HG03064 (cell line): ENCODE measurements at regions not wholly inside any gene's neighbourhood (a gene's known extent, or its start where the extent isn't known, plus 50 kb on each side); places are given as distances from the start of the nearest gene placed in this dataset.
"Not testable (repeated sequence)": the region's sequence is repeated elsewhere in the genome, so short reads cannot be mapped to it uniquely, and the experiment has no call there.

Source experiments
- ATAC-seq: cut with Tn5 transposase; IDR thresholded peaks from one replicate; pipeline ENCODE4 v1.9.1; 2021; ENCODE audit warnings: low read depth; ENCODE audit not compliant: unreplicated experiment

DNA sequence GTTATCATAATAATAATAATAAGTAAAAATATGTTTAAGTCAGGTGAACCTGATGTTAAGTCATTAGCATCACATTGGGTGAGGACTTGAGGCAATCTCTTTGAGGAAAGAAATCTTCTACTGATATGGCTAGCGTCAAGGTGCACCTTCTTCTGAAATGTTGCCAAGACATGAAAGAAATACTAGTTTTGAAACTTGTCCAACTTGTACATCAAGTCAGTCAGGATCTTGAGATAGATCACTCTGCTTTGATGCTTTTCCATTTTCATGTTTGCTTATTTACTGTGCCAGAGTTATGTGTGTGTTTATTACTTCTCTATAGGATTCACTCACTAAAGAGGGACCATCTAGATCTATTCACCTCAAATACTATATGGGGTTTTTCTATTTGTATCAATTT, 90.0 kb upstream of the USP15 start:
- ATAC-seq = no peak

DNA sequence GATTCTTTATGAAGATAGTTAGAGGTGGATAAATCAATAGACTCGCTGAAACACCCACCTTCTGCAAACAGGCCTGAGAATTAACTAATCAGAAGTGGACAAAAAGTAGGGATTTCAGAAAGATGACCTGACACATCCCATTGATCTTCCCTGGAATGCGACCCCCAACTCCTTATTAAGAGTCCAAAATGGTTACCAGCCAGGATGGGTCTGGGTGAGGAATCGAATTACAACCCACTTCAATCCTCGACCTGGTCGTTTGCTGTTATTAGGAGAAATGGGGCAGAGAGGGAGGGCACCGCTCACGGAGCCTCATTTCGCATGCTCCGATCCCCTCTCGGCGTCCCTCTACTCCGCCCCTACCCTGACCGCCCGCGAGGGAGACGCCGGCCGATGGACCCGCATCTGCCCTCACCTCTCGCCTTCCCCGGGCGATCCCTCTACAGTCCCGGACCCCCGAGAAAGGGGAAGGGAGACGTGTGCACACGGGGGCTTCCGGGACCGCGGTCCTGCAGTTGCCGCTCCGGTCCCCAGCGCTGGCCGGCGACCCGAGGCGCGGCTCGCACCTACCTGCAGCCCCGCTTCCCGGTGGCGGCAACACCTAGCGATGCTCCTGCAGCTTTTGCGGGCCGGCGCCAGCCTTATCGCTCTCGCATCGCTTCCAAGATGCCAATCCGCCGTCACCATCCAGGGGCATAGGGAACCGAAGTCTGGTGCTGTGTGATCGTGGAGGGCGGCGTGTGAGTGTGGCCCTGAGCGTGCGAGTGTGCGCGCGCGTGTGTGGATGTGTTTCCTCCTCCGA, 69.3 kb upstream of the USP15 start:
- no peak for ATAC-seq

DNA sequence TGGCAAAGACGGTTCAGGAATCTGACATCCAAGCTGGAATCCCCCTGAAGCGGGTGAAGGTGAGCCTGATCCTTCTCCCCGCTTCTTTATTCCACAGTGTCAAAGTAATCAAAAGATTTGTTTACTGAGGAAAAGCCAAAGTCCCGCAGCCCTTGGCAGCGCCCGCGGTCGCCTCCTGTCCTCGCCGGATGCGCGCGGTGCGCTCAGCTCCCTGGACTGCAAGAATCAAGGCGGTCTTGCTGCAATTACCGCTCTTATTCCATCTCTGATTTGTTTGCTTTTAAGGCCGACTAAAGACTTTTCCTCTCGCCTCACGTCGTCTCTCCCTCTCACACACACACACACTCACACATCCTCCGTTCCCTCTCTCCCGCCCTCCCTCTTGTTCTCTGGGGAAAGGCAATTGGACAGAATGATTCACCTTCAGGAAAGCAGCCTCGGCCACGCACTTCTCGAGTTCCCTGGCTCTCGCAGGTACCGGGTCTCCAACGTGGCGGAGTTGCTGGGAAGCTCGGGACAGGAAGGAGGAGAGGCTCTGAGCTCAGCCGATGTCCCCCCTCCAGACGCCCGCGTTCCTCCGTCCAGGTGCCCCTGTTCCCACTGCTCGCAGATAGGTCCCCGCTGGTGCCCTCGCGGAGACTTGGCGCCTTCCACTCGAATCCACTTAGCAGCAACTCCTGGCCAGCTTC, 68.6 kb upstream of the USP15 start:
- no peak for ATAC-seq

DNA sequence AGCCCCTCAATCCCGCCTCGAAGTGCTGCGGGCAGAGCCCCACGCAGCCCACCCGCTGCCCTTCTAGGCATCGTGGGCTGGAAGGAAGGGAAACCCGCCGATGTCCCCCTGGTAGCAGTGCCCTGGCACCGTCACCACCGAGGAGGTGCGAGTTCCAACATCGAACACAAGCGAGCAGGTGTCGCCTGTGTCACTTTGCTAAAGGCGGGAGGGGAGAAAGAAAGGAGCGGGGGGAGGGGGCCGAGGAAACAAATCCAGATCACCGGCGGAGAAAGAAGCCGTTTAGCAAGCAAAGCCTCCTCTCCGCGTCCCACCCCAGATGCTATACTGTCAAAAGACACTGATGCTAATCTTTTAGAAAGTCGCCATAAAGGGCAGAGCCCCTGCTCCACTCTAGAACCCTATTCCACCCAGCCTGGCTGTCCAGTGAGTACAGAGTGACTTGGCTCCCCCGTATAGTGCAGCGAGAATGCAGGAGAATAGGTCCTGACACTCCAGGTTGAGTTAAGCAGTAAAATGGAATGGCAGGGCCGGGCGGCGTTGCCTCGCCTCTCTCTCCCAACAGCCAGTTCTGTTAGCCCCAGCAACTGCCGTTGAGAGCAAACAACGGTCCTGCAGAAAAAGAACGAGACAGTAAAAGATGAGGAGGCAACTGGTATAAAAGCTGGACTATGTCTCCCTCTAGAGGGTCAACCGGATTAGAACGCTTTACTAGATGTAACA, 67.9 kb upstream of the USP15 start:
- ATAC-seq = peak; percentile 95

DNA sequence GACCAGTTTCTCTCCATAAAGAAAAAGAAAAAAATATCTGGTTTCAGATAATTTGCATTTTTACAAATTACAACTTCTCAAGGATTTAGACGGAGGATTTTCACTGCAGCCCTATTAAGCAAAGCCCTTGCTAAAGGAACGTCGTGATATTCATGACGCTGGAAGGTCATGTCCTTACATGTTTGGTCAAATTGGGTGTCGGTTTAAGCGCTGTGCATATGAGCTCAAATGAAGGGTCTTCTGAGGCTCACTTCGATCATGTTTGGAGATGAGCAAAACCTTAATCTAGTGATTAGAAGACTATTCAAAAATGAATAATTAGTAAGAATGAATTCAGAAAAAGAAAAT, 67.3 kb upstream of the USP15 start:
- ATAC-seq = peak; percentile 28

DNA sequence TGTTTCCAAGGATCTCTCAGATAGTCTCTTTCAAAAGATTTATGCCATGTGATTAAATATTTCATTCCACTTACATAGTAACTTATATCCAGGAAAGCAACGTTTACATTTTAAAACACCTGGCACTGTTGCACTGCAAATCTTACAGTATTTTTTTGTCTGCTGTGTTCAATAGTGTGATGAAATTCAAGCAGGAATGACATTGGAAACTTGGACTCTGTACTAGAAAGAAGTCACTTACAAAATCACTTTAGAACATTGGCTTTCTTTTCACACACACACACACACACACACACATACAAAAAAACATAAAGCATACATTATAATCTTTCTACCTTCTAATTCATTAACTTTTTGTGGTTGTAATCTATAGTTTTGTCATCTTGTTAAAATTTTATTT, 66.2 kb upstream of the USP15 start:
- no peak for ATAC-seq

DNA sequence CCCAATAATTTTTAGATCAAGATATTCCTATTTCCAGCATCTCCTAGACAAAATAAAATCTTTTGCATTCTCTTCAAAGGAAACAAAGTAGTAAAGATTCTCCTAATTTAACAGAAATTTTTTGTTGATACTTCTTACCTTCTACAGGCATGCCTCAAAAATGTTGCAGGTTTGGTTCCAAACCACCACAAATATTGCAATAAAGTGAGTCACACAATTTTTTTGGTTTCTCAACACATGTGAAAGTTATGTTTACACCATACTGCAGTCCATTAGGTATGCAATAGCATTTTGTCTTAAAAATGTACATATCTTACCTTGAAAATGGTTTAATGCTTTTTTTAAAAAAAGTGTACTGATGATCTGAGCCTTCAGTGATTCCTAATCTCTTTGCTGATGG, 65.6 kb upstream of the USP15 start:
- ATAC-seq = no peak

DNA sequence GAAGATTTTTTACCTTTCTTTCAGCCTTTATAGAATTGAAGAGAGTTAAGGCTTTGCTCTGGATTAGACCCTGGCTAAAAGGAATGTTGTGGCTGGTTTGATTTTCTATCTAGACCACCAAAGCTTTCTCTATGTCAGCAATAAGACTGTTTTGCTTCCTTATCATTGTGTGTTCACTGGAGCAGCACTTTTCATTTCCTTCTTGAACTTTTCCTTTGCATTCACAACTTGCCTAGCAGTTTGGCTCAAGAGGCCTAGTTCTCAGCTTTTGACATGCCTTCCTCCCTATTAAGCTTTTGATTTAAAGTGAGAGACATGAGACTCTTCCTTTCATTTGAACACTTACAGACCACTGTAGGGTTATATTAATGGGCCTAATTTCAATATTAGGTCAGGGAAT, 64.1 kb upstream of the USP15 start:
- ATAC-seq = no peak

DNA sequence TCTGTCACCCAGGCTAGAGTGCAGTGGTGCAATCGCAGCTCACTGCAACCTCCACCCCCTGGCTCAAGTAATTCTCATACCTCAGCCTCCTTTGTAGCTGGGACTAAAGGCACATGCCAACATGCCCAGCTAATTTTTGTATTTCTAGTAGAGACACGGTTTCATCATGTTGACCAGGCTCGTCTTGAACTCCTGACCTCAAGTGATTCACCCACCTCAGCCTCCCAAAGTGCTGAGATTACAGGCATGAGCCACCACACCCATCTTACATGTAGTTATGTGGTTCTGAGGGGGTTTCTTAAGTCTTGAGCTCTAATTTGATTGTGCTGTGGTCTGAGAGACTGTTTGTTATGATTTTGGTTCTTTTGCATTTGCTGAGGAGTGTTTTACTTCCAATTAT, 57.3 kb upstream of the USP15 start:
- not testable (repeated sequence) for ATAC-seq

DNA sequence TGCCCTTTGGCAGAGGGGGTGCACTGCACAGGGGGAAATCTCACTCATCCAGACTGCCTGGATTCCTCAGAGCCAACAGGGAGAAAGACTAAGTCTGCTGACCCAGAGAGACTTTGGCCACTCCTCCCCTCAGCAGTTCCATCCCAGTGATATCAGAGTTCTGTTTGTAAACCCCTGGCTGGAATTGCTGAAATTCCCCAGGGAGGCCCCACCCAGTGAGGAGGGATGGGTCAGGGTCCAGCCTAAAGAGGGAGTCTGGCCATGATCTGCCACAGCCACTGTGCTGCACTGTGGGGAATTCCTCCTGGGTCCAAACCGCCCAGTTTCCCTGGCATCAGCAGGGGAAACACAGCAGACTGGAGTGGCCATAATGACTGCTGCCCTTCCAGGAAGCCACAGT, 54.9 kb upstream of the USP15 start:
- ATAC-seq = no peak

DNA sequence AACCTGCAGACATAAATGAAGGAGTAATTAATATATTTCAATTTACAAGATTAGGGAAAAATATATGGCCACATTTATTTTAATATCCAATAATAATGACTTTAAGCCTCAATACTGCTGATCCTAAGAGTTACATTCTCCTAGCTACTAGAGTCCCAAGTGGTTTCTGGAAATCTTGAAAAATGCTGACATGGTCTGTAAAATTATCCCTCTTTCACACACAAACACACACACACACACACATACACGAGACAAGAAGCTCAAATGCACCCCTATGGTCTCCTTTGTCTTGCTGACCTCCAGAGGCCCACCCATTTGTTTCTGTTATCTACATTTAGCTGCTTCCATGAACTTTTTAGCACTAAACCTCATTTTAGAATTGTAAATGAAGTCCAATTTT, 53.0 kb upstream of the USP15 start:
- no peak for ATAC-seq
